Caco-2 (cell line): ENCODE measurements at regions not wholly inside any gene's neighbourhood (a gene's known extent, or its start where the extent isn't known, plus 50 kb on each side); places are given as distances from the start of the nearest gene placed in this dataset.

Experiments used
- BruUV-seq: library from RNA; stranded (reverse); fragments of 400-500 nt; replicated peaks from 2 replicates; lab custom pipeline; 2021; lab: Mats Ljungman, UMichigan
- CTCF ChIA-PET: fragments of 300-600 bp; sonication (Branson Sonifier 250); formaldehyde crosslinking; loops from one replicate; lab custom pipeline; 2022; ENCODE audit warnings: antibody characterized with exemption; lab: Charles Lee
- POLR2A ChIA-PET: fragments of 300-600 bp; sonication (Branson Sonifier 250); formaldehyde crosslinking; loops from one replicate; lab custom pipeline; 2022; ENCODE audit warnings: antibody characterized with exemption; lab: Charles Lee
- DNase-seq, 2 experiments: peaks; one replicate each; pipeline versions ENCODE4 v3.0.0 to v3.0.0-alpha.2; 2020 to 2022
- H3K27me3 ChIP-seq: replicated peaks from 2 replicates; pipeline ENCODE4 v1.6.0; 2011; ENCODE audit warnings: low read length; ENCODE audit not compliant: control insufficient read depth, insufficient read depth
- H3K36me3 ChIP-seq: 2 replicates; pipeline ENCODE4 v1.5.1; 2011; ENCODE audit warnings: low read length; ENCODE audit not compliant: control insufficient read depth, insufficient read depth
- H3K4me1 ChIP-seq: fragments of 250-450 bp; sonication (Bioruptor Pico); 2 replicates; pipeline ENCODE4 v1.5.1; 2020; ENCODE audit warnings: mild to moderate bottlenecking
- H3K4me3 ChIP-seq: 2 replicates; pipeline ENCODE4 v1.5.1; 2011; ENCODE audit warnings: low read depth, mild to moderate bottlenecking, control low read depth, low read length
- H3K9me3 ChIP-seq: fragments of 250-450 bp; sonication (Bioruptor Pico); 2 replicates; pipeline ENCODE4 v1.5.1; 2020; ENCODE audit warnings: mild to moderate bottlenecking, moderate library complexity
- H3K27ac Mint-ChIP-seq: one replicate; pipeline ENCODE4 v1.8.0; 2022; ENCODE audit warnings: mixed read lengths; ENCODE audit not compliant: unreplicated experiment
- H3K27me3 Mint-ChIP-seq: one replicate; pipeline ENCODE4 v1.8.0; 2022; ENCODE audit warnings: mixed read lengths; ENCODE audit not compliant: insufficient read depth, unreplicated experiment
- H3K36me3 Mint-ChIP-seq: one replicate; pipeline ENCODE4 v1.8.0; 2022; ENCODE audit warnings: mild to moderate bottlenecking, mixed read lengths; ENCODE audit not compliant: insufficient read depth, unreplicated experiment
- H3K4me1 Mint-ChIP-seq: one replicate; pipeline ENCODE4 v1.8.0; 2022; ENCODE audit warnings: low read depth, mixed read lengths; ENCODE audit not compliant: unreplicated experiment
- H3K4me3 Mint-ChIP-seq: one replicate; pipeline ENCODE4 v1.8.0; 2022; ENCODE audit warnings: mild to moderate bottlenecking, moderate library complexity, mixed read lengths; ENCODE audit not compliant: unreplicated experiment
- H3K9me3 Mint-ChIP-seq: one replicate; pipeline ENCODE4 v1.8.0; 2022; ENCODE audit warnings: mixed read lengths; ENCODE audit not compliant: unreplicated experiment
- CTCF ChIP-seq, 2 experiments: fragments of 200-600 bp in 1 of 2; IDR thresholded peaks; 1 replicate in 1 of 2; 2 replicates in 1 of 2; pipeline versions ENCODE4 v1.5.1 to v1.8.0; 2011 to 2022; ENCODE audit warnings: antibody characterized with exemption in 1 of 2, control low read depth in 1 of 2, inconsistent platforms in 1 of 2, low read depth in 1 of 2, low read length in 1 of 2, mild to moderate bottlenecking in 1 of 2, moderate library complexity in 1 of 2; ENCODE audit not compliant: insufficient read depth in 1 of 2, severe bottlenecking in 1 of 2, unreplicated experiment in 1 of 2
- intact Hi-C: fragments of 100-400 bp; cut with micrococcal nuclease; formaldehyde crosslinking; loops from one replicate; pipeline ENCODE4 v1.10.0; 2022; ENCODE audit not compliant: unreplicated experiment

DNA sequence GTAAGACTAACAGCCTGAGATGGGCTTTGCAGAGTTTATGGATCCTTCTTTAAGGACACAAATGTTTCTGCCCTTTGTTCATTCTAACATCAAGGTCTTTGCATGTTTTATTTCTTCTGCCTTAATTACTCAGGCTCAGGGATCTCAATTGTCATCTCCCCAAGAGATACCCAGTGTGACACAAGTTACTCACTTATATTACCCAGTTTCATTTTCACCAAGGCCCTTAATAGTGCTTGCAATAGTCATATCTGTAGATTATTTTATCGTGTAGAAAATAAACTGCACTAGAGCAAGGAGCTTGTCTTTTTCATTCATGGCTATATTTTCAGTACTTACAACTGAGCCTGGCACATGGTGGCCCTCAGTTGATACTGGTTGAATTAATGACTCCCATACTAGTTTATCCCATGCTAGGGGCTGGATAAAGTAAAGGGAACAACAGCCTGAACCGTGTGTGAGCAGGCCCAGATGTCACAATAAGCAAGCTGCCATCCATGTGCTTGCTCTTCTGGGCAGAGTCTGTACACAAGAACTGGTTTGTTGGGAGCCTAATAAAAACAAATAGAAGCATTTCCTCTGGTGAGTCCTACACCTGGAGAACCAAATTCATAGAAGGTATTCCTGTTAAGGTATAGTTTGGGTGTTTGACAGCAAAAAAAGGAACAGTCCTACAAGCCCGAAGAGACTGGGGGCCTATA, 112.5 kb upstream of the CD180 start:
- intact Hi-C loops = no loop called here

GRCh38 chr5:67306965-67307607, 110.5 kb upstream of the CD180 start:
- H3K36me3 ChIP-seq = no peaks in the 10 kb centered on the region
- intact Hi-C loops = no loop called here
- H3K4me3 ChIP-seq = no peak overlapping the region
- Mint-ChIP-seq H3K27ac (no peak overlapping the region), H3K9me3 (no peaks in the 10 kb centered on the region), H3K4me1 (no peaks in the 10 kb centered on the region), H3K36me3 (no peaks in the 10 kb centered on the region), H3K27me3 (peaks cover 3% of the 10 kb centered on the region), H3K4me3 (no peak overlapping the region)
- H3K4me1 ChIP-seq = no peaks in the 10 kb centered on the region
- ChIA-PET POLR2A (no interaction called here), CTCF (no interaction called here)
- 0 out of 2 replicates have a peak, but pooled peaks cover 3% of the 10 kb centered on the region for H3K9me3 ChIP-seq
- H3K27me3 ChIP-seq = no peaks in the 10 kb centered on the region
- DNase-seq = no peak
- no TSS peak for BruUV-seq
- no peak for TF ChIP-seq CTCF (IDR thresholded peaks at IDR 0.05; ENCODE audit: insufficient read depth in 1 of 2, low read depth in 1 of 2, low read length in 1 of 2, severe bottlenecking in 1 of 2, unreplicated experiment in 1 of 2)

More for the DNA sequence above, 112.5 kb upstream of the CD180 start:
- H3K4me1 ChIP-seq = no peaks in the 10 kb centered on the region
- ChIA-PET CTCF (no interaction called here), POLR2A (no interaction called here)
- 0 out of 2 replicates have a peak, but pooled peaks cover 3% of the 10 kb centered on the region for H3K9me3 ChIP-seq
- H3K9me3 Mint-ChIP-seq = no peaks in the 10 kb centered on the region
- no peak overlapping the region for H3K4me3 ChIP-seq
- peaks cover 3% of the 10 kb centered on the region for H3K27me3 Mint-ChIP-seq
- no peak for TF ChIP-seq CTCF (IDR thresholded peaks at IDR 0.05; ENCODE audit: insufficient read depth in 1 of 2, low read depth in 1 of 2, low read length in 1 of 2, severe bottlenecking in 1 of 2, unreplicated experiment in 1 of 2)
- H3K36me3 ChIP-seq = no peaks in the 10 kb centered on the region
- H3K27me3 ChIP-seq = no peaks in the 10 kb centered on the region
- H3K27ac Mint-ChIP-seq = no peak overlapping the region
- DNase-seq = no peak
- no peaks in the 10 kb centered on the region for H3K4me1 Mint-ChIP-seq
- no peak overlapping the region for H3K4me3 Mint-ChIP-seq
- BruUV-seq = no TSS peak
- no peaks in the 10 kb centered on the region for H3K36me3 Mint-ChIP-seq

DNA sequence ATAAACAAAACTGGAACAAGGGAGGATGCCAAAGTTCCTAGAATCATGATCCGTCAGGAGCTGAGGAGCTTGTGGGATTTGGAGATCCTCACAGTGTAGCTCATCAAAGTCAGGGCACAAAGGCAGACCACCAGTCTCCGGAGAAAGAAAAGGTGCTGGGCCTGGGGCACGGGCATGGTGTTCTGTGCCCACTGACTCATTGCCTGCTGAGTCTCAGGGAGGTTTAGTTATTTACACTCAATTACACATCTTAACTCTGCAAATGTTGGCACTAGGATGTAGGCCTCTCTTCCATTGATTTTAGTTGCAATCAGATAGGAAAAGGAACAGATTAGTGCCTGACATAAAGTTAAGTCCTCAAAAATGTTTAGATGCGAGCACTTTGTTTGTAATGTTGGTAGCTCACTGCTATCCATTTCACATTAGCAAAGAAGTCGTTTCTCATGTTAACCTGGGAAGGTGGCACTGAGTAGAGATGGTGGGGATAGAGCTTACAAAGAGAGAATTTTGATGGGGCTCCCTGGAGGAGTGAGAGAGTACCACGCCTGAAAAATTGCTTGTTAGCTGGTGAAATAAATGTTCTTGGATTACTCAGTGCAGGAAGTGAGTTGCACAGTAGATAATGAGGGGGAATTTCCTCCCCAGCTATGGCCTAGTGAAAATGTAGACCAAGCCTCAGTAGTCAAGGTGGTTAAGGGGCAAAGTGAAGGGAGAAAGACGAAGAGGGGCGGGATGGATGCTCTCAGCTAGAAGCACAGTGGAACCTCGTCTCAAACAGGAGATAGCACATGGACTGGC, 109.5 kb upstream of the CD180 start:
- Mint-ChIP-seq H3K27me3 (no peaks in the 10 kb centered on the region), H3K9me3 (no peaks in the 10 kb centered on the region), H3K4me1 (no peaks in the 10 kb centered on the region), H3K4me3 (no peak overlapping the region), H3K27ac (peak overlapping the region; percentile 10), H3K36me3 (no peaks in the 10 kb centered on the region)
- H3K36me3 ChIP-seq = no peaks in the 10 kb centered on the region
- intact Hi-C loops = no loop called here
- 0 out of 2 replicates have a peak, but pooled peaks cover under 1% of the 10 kb centered on the region for H3K9me3 ChIP-seq
- DNase-seq = no peak
- TF ChIP-seq CTCF (IDR thresholded peaks at IDR 0.05; ENCODE audit: insufficient read depth in 1 of 2, low read depth in 1 of 2, low read length in 1 of 2, severe bottlenecking in 1 of 2, unreplicated experiment in 1 of 2) = no peak
- H3K4me1 ChIP-seq = no peaks in the 10 kb centered on the region
- POLR2A ChIA-PET = no interaction called here
- CTCF ChIA-PET = no interaction called here
- BruUV-seq = no TSS peak
- no peaks in the 10 kb centered on the region for H3K27me3 ChIP-seq
- no peak overlapping the region for H3K4me3 ChIP-seq
